A673 (cell line): ENCODE measurements at regions not wholly inside any gene's neighbourhood (a gene's known extent, or its start where the extent isn't known, plus 50 kb on each side); places are given as distances from the start of the nearest gene placed in this dataset.

Source experiments
- BruUV-seq: library from RNA; stranded (reverse); fragments of 400-500 nt; replicated peaks from 2 replicates; lab custom pipeline; 2021; lab: Mats Ljungman, UMichigan
- CTCF ChIA-PET: fragments of 300-600 bp; sonication (Branson Sonifier 250); formaldehyde crosslinking; loops from one replicate; lab custom pipeline; 2022; ENCODE audit warnings: antibody characterized with exemption; lab: Charles Lee
- POLR2A ChIA-PET: fragments of 300-600 bp; sonication (Branson Sonifier 250); formaldehyde crosslinking; loops from one replicate; lab custom pipeline; 2022; ENCODE audit warnings: antibody characterized with exemption; ENCODE audit not compliant: low non-redundant PET; lab: Charles Lee
- DNase-seq: peaks from one replicate; pipeline ENCODE4 v3.0.0-alpha.2; 2015; ENCODE audit warnings: low spot score
- H3K27ac ChIP-seq: fragments of 200-600 bp; sonication (generic); 2 replicates; pipeline ENCODE4 v1.5.1; 2016; ENCODE audit warnings: mixed run types, low read depth, mild to moderate bottlenecking, mixed read lengths, antibody characterized with exemption, low read length; ENCODE audit not compliant: poor library complexity, severe bottlenecking
- H3K27me3 ChIP-seq: fragments of 200-600 bp; sonication (generic); replicated peaks from 2 replicates; pipeline ENCODE4 v1.6.1; 2017; ENCODE audit warnings: mixed run types, low read depth, mild to moderate bottlenecking, mixed read lengths, antibody characterized with exemption, low read length; ENCODE audit not compliant: insufficient read depth, poor library complexity
- H3K36me3 ChIP-seq: fragments of 200-600 bp; sonication (generic); 2 replicates; pipeline ENCODE4 v1.6.1; 2016; ENCODE audit warnings: mixed run types, mild to moderate bottlenecking, mixed read lengths, antibody characterized with exemption, low read length; ENCODE audit not compliant: insufficient read depth, poor library complexity, severe bottlenecking
- H3K4me1 ChIP-seq: fragments of 200-600 bp; sonication (generic); 2 replicates; pipeline ENCODE4 v1.6.1; 2017; ENCODE audit warnings: mixed run types, mild to moderate bottlenecking, mixed read lengths, antibody characterized with exemption, low read length; ENCODE audit not compliant: insufficient read depth, poor library complexity, severe bottlenecking
- H3K4me3 ChIP-seq: fragments of 200-600 bp; sonication (generic); 2 replicates; pipeline ENCODE4 v1.5.1; 2016; ENCODE audit warnings: low read depth, mixed run types, mild to moderate bottlenecking, mixed read lengths, low read length; ENCODE audit not compliant: poor library complexity, severe bottlenecking
- H3K9me3 ChIP-seq: fragments of 200-600 bp; sonication (generic); 2 replicates; pipeline ENCODE4 v1.6.1; 2016; ENCODE audit warnings: mixed run types, low read depth, mild to moderate bottlenecking, mixed read lengths, antibody characterized with exemption, low read length; ENCODE audit not compliant: poor library complexity, severe bottlenecking
- CTCF ChIP-seq: fragments of 300-800, 200-600 bp; sonication (generic); conservative IDR thresholded peaks from 2 replicates; pipeline ENCODE4 v1.5.1; 2017; ENCODE audit warnings: low read depth, mild to moderate bottlenecking, antibody characterized with exemption, low read length, moderate library complexity, mixed read lengths
- EZH2 ChIP-seq: fragments of 200-600 bp; sonication (generic); IDR thresholded peaks from 2 replicates; pipeline ENCODE4 v1.6.1; 2017; ENCODE audit warnings: borderline replicate concordance, low read depth, mild to moderate bottlenecking, mixed read lengths, antibody characterized with exemption, low read length; ENCODE audit not compliant: poor library complexity, severe bottlenecking
- intact Hi-C: fragments of 100-400 bp; cut with micrococcal nuclease; formaldehyde crosslinking; loops from one replicate; pipeline ENCODE4 v1.10.0; 2022; ENCODE audit not compliant: unreplicated experiment

GRCh38 chr3:64900617-64901521 is 213.1 kb upstream of the ADAMTS9 start:
- POLR2A ChIA-PET, result no interaction called here
- no peak for DNase-seq
- TF ChIP-seq EZH2 (no peak), CTCF (no peak)
- no TSS peak for BruUV-seq
- Histone ChIP-seq H3K36me3 (no peaks in the 10 kb centered on the region), H3K27me3 (no peaks in the 10 kb centered on the region), H3K9me3 (no peaks in the 10 kb centered on the region), H3K27ac (no peak overlapping the region), H3K4me3 (no peak overlapping the region), H3K4me1 (no peaks in the 10 kb centered on the region)
- CTCF ChIA-PET, result no interaction called here
- intact Hi-C loops, result no loop called here

GRCh38 chr3:64900156-64900555 is 212.4 kb upstream of the ADAMTS9 start:
- intact Hi-C loops, result no loop called here
- DNase-seq, result no peak
- no TSS peak for BruUV-seq
- TF ChIP-seq CTCF, result no peak
- TF ChIP-seq EZH2, result no peak
- Histone ChIP-seq H3K27ac (no peak overlapping the region), H3K4me1 (no peaks in the 10 kb centered on the region), H3K36me3 (no peaks in the 10 kb centered on the region), H3K4me3 (no peak overlapping the region), H3K9me3 (no peaks in the 10 kb centered on the region), H3K27me3 (no peaks in the 10 kb centered on the region)
- ChIA-PET CTCF (no interaction called here), POLR2A (no interaction called here)

GRCh38 chr3:64898941-64899340 is 211.1 kb upstream of the ADAMTS9 start:
- H3K4me3 ChIP-seq, result no peak overlapping the region
- no peak for TF ChIP-seq CTCF
- TF ChIP-seq EZH2, result no peak
- ChIA-PET CTCF (no interaction called here), POLR2A (no interaction called here)
- H3K9me3 ChIP-seq, result no peaks in the 10 kb centered on the region
- no peaks in the 10 kb centered on the region for H3K4me1 ChIP-seq
- intact Hi-C loops, result no loop called here
- H3K36me3 ChIP-seq, result no peaks in the 10 kb centered on the region
- BruUV-seq, result no TSS peak
- DNase-seq, result no peak
- no peak overlapping the region for H3K27ac ChIP-seq
- H3K27me3 ChIP-seq, result no peaks in the 10 kb centered on the region
